ENCODE measurements at regions not wholly inside any gene's neighbourhood (a gene's known extent, or its start where the extent isn't known, plus 50 kb on each side); places are given as distances from the start of the nearest gene placed in this dataset.

DNA sequence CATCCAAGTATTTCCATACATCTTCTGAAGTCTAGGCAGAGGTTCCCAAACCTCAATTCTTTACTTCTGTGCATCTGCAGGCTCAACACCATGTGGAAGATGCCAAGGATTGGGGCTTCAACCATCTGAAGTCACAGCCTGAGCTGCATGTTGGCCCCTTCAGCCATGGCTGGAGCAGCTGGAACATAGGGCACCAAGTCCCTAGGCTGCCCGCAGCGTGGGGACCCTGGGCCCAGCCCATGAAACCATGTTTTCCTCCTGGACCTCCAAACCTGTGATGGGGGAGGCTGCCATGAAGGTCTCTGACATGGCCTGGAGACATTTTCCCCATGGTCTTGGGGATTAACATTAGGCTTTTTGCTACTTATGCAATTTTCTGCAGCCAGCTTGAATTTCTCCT lies 729.8 kb downstream of the KCNT2 start:
- TF ChIP-seq ZFX (IDR thresholded peaks at IDR 0.05; ENCODE audit: borderline replicate concordance): no peak
- TF ChIP-seq, protein P1, sequence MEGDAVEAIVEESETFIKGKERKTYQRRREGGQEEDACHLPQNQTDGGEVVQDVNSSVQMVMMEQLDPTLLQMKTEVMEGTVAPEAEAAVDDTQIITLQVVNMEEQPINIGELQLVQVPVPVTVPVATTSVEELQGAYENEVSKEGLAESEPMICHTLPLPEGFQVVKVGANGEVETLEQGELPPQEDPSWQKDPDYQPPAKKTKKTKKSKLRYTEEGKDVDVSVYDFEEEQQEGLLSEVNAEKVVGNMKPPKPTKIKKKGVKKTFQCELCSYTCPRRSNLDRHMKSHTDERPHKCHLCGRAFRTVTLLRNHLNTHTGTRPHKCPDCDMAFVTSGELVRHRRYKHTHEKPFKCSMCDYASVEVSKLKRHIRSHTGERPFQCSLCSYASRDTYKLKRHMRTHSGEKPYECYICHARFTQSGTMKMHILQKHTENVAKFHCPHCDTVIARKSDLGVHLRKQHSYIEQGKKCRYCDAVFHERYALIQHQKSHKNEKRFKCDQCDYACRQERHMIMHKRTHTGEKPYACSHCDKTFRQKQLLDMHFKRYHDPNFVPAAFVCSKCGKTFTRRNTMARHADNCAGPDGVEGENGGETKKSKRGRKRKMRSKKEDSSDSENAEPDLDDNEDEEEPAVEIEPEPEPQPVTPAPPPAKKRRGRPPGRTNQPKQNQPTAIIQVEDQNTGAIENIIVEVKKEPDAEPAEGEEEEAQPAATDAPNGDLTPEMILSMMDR (IDR thresholded peaks at IDR 0.05): no peak
- H3K27ac ChIP-seq: no peak overlapping the region

DNA sequence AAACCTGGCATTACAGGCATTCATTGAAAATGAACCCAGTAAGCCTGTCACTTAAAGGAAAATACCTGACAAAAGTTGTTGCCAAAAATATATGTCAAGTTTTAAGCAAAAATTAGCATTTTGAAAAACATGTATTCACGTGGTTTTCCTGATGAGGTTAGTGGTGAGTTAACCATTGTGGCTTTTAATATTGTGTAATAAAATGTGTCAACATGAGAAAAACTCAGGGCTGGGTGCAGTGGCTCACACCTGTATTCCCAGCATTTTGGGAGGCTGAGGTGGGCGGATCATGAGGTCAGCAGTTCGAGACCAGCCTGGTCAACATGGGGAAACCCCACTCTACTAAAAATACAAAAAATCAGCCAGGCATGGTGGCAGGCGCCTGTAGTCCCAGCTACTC lies 731.4 kb downstream of the KCNT2 start:
- no peak overlapping the region for H3K27ac ChIP-seq
- TF ChIP-seq, protein P1 (IDR thresholded peaks at IDR 0.05): no peak
- no peak for TF ChIP-seq ZFX (IDR thresholded peaks at IDR 0.05; ENCODE audit: borderline replicate concordance)

DNA sequence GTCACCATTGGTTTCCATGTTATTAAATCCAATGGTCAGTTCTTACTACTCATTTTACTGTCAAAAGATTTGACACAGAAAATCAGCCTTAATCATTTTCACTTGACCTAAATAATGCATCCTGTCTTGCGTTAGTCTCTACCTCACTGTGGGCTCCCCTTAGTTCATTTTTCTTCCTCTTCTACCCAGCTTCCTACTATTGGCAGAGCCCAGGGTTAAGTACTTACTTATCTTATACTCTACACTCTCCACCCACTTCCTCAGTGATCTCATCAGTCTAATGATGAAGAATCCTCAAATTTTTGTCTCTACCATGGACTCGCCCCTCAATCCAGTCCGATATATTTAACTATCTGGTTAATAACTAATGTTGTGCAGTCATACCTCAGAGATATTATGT lies 735.9 kb downstream of the KCNT2 start:
- no peak overlapping the region for H3K27ac ChIP-seq
- no peak for TF ChIP-seq ZFX (IDR thresholded peaks at IDR 0.05; ENCODE audit: borderline replicate concordance)
- TF ChIP-seq, protein P1 (IDR thresholded peaks at IDR 0.05): no peak

DNA sequence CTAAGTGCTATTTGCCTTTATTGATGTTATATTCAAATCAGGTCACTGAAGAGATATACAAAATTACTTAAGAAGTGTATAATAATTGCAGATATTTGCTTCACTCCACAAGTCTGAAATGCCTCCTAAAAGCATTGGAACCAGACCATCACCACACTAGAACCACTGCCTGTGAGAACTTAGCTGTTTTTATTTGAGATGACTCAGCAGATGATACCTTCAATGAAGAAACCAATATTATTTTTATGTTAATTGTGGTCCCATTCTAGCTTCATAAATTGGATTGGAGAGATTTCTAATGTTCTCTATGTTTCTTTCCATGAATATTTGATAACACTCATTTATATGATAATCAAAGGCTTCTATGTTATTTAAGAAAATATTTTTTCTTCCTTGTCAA lies 740.6 kb downstream of the KCNT2 start:
- no peak overlapping the region for H3K27ac ChIP-seq
- no peak for TF ChIP-seq ZFX (IDR thresholded peaks at IDR 0.05; ENCODE audit: borderline replicate concordance)
- TF ChIP-seq, protein P1 (IDR thresholded peaks at IDR 0.05): no peak

DNA sequence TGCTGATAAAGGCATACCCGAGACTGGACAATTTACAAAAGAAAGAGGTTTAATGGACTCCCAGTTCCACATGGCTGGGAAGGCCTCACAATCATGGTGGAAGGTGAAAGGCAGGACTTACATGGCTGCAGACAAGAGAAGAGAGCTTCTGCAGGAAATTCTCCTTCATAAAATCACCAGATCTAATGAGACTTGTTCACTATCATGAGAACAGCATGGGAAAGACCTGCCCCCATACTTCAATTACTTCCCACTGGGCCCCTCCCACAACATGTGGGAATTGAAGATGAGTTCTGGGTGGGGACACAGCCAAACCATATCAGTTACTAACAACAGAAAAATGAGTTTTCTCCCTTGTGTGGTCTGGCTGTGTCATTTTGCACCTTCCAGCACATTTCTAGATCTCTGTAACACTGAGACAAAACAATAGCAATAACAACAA lies 741.4 kb downstream of the KCNT2 start:
- no peak for TF ChIP-seq ZFX (IDR thresholded peaks at IDR 0.05; ENCODE audit: borderline replicate concordance)
- TF ChIP-seq, protein P1 (IDR thresholded peaks at IDR 0.05): no peak
- no peak overlapping the region for H3K27ac ChIP-seq

DNA sequence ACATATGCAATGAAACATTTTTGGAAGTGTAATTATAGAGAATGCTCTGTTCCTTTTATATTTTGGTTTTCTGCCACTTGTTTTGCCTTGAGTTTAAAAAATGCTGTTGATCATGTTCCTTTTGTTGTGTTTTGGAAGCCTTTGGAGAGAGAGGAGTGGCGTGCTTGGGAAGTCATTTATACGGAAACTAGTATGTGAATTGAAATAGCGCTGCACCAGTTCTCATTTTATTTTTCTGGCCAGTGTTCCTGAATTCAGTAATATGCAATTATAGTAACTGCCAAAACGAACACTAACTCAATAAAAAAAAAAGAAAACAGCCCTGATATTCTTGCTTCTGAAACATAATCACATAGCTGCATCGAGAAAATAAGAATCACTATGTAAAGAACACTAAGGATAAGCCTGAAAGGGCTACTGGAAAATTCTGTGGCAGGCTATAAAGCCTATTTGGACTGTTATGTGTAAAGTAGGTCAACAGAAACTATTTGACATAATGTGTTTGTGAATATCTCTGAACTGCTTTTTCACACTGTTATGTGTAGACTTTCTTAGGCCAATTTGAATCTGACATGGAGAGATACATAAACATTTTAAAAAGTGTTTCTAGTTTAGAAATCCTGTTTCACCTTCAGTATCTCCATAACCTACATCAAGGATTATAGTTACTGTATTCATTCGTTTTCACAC lies 742.0 kb downstream of the KCNT2 start:
- no peak for TF ChIP-seq ZFX (IDR thresholded peaks at IDR 0.05; ENCODE audit: borderline replicate concordance)
- TF ChIP-seq, protein P1 (IDR thresholded peaks at IDR 0.05): no peak
- no peak overlapping the region for H3K27ac ChIP-seq

DNA sequence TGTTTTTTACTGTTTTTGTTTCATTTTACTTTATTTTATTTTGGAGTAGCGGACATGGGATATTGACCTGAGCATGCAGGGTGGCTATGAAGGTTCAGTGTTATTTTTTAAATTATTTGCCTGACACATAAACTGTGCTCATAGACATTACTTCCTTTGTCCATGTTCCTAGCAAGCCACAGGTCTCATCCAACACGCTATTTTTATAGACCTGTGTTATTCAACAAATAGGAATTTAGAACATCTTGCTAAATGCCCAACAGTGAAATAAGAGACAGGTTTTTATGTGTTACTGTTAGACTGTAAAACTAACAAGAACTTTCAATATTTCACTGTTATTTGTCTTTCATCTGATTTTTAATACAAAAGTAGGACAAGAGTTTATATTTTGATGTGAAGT lies 756.4 kb downstream of the KCNT2 start:
- no peak overlapping the region for H3K27ac ChIP-seq
- no peak for TF ChIP-seq ZFX (IDR thresholded peaks at IDR 0.05; ENCODE audit: borderline replicate concordance)
- TF ChIP-seq, protein P1 (IDR thresholded peaks at IDR 0.05): no peak

All from 22Rv1 (cell line).